HepG2 (cell line): ENCODE measurements at regions not wholly inside any gene's neighbourhood (a gene's known extent, or its start where the extent isn't known, plus 50 kb on each side); places are given as distances from the start of the nearest gene placed in this dataset.

Source experiments
- ATAC-seq: fragments of 200-7000 bp; cut with Tn5 transposase; 3 replicates; pipeline ENCODE4 v1.9.1; 2020; ENCODE audit warnings: mild to moderate bottlenecking, moderate library complexity
- BruUV-seq: library from RNA; stranded (reverse); fragments of 400-500 nt; replicated peaks from 2 replicates; lab custom pipeline; 2021; lab: Mats Ljungman, UMichigan
- CTCF ChIA-PET: fragments of 300-600 bp; formaldehyde crosslinking; extraction: SDS; loops from one replicate; lab custom pipeline; 2021; ENCODE audit warnings: low total read pairs, inconsistent platforms, low intra/inter-chr PET ratio; lab: Yijun Ruan, JAX
- POLR2A ChIA-PET: fragments of 350-600 bp; sonication (Branson Sonifier 250); formaldehyde crosslinking; loops from one replicate; lab custom pipeline; 2020; ENCODE audit warnings: antibody characterized with exemption, inconsistent platforms; lab: Yijun Ruan, JAX
- DNase-seq: peaks from one replicate; pipeline ENCODE4 v3.0.0-alpha.2; 2015; ENCODE audit warnings: low spot score
- FAIRE-seq: peaks from 3 replicates; lab custom pipeline; 2011; peaks lifted over from hg19 to GRCh38; lab: Jason Lieb, UNC
- H2AFZ ChIP-seq: one replicate; pipeline ENCODE4 v1.6.1; 2011; ENCODE audit warnings: low read length, inconsistent platforms
- H3K27ac ChIP-seq: fragments of 300-600 bp; 3 replicates; pipeline ENCODE4 v1.8.0; 2011; ENCODE audit warnings: mixed run types, mild to moderate bottlenecking, mixed read lengths, low read length, inconsistent platforms; ENCODE audit not compliant: insufficient read depth; ENCODE audit errors: extremely low read length
- H3K27me3 ChIP-seq, 2 experiments: fragments of 200-600 bp in 1 of 2; 2 replicates in 1 of 2; 3 replicates in 1 of 2; pipeline versions ENCODE4 v1.6.0 to v1.8.0; 2011; ENCODE audit warnings: low read length in 2 of 2, mild to moderate bottlenecking in 2 of 2, moderate library complexity in 2 of 2, inconsistent platforms in 1 of 2; ENCODE audit not compliant: insufficient read depth in 2 of 2, control insufficient read depth in 1 of 2
- H3K36me3 ChIP-seq, 2 experiments: fragments of 200-600 bp in 1 of 2; replicated peaks in 1 of 2; 2 replicates in 1 of 2; 3 replicates in 1 of 2; pipeline versions ENCODE4 v1.5.1 to v1.8.0; 2011; ENCODE audit warnings: low read length in 2 of 2, inconsistent platforms in 1 of 2; ENCODE audit not compliant: insufficient read depth in 2 of 2, control insufficient read depth in 1 of 2
- H3K4me1 ChIP-seq: 2 replicates; pipeline ENCODE4 v1.5.1; 2012; ENCODE audit warnings: low read length, inconsistent platforms; ENCODE audit not compliant: insufficient read depth
- H3K4me2 ChIP-seq: 2 replicates; pipeline ENCODE4 v1.6.0; 2011; ENCODE audit warnings: low read depth, low read length, inconsistent platforms
- H3K4me3 ChIP-seq, 3 experiments: fragments of 200-600 bp in 1 of 3; sonication (generic), shearing (Covaris generic) in 1 of 3; replicated peaks in 1 of 3; 2 replicates each; pipeline ENCODE4 v1.5.1; 2011 to 2016; ENCODE audit warnings: low read length in 3 of 3, inconsistent platforms in 2 of 3, low read depth in 2 of 3, mild to moderate bottlenecking in 2 of 3, control low read depth in 1 of 3, mixed read lengths in 1 of 3; ENCODE audit not compliant: insufficient read depth in 1 of 3
- H3K79me2 ChIP-seq: one replicate; pipeline ENCODE4 v1.6.1; 2011; ENCODE audit warnings: low read length, inconsistent platforms; ENCODE audit not compliant: insufficient read depth
- H3K9ac ChIP-seq: 2 replicates; pipeline ENCODE4 v1.6.0; 2011; ENCODE audit warnings: mild to moderate bottlenecking, low read depth, low read length, inconsistent platforms; ENCODE audit not compliant: insufficient read depth
- H3K9me3 ChIP-seq: 2 replicates; pipeline ENCODE4 v1.5.1; 2012; ENCODE audit warnings: mild to moderate bottlenecking, low read length
- H4K20me1 ChIP-seq: 2 replicates; pipeline ENCODE4 v1.6.0; 2011; ENCODE audit warnings: inconsistent platforms, mild to moderate bottlenecking, low read length, moderate library complexity; ENCODE audit not compliant: insufficient read depth
- PAWR ChIP-seq: sonication (generic); formaldehyde crosslinking; IDR thresholded peaks from 2 replicates; pipeline ENCODE4 v1.4.0; 2020; ENCODE audit warnings: missing genetic modification reagents, mild to moderate bottlenecking, borderline replicate concordance
- WGBS: methylation state at CpG from one replicate; pipeline ENCODE4 v1.1.6; 2017; ENCODE audit warnings: low lambda C conversion rate; 5-methylcytosine and 5-hydroxymethylcytosine counted together
- in situ Hi-C: cut with HindIII; loops from 2 replicates; pipeline ENCODE4 v1.10.0; 2017; ENCODE audit warnings: low pct_unique_long_range_greater_than_20kb; ENCODE audit not compliant: extremely low pct_ligation_motif_present
- intact Hi-C: fragments of 100-400 bp; cut with micrococcal nuclease; formaldehyde crosslinking; loops from one replicate; pipeline ENCODE4 v1.10.0; 2022; ENCODE audit not compliant: unreplicated experiment
- TF ChIP-seq, protein P1 (sequence below), 2 experiments: fragments of 450-650 bp in 1 of 2; sonication (generic) in 1 of 2; formaldehyde crosslinking in 1 of 2; IDR thresholded peaks; 2 replicates each; pipeline versions ENCODE4 v1.6.1 to v1.8.0; 2016 to 2022; ENCODE audit warnings: antibody characterized with exemption in 1 of 2, mild to moderate bottlenecking in 1 of 2, missing genetic modification reagents in 1 of 2
- TF ChIP-seq, protein P2 (sequence below): sonication (generic); formaldehyde crosslinking; IDR thresholded peaks from 2 replicates; pipeline ENCODE4 v1.4.0; 2020; ENCODE audit warnings: mild to moderate bottlenecking, missing genetic modification reagents

DNA sequence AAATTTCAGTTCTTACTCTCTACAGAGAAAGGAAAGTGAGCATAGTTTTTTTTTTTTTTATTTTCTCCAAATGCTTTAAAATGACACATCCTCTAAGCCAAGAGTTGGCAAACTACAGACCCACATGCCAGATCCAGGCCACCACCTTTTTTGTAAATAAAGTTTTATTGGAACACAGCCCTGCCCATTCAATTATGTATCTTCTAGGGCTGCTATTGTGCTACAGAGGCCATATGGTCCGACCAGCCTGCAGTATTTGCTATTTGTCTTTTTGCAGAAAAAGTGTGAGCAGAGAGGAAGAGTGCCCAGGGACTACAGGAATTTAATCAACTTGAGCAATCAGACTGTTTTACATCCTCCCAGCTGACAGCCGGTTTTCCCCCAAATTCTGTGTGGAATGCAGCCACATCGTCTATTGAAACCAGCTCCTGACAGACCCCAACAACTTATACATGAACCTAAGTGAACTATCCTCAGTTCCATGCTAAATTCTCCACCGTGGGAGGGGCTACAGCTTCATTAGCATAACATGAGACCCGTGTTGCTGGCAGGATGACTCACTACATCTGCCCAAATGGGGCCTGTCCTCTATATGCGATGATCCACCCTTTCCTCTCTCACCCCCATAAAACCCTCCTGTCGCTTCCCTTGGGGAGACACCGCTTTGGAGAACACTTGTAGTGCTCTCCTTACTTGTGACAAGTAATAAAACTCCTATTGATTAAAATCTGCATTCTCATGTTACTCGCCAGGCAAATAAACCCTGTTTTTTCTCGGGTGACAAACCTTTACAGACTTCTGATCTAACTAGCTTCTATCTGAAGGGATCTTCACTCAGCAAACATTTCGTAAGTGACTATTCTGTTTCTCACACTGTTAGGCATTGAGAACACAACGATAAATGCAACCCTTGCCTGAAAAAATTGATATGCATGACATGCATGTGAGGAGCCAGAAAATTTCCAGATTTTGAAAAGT, 149.4 kb upstream of the HS3ST3A1 start:
- no TSS peak for BruUV-seq
- CTCF ChIA-PET = no interaction called here

More for the DNA sequence above, 149.4 kb upstream of the HS3ST3A1 start:
- TF ChIP-seq PAWR (CRISPR knock-in tag) = no peak
- TF ChIP-seq, protein P1, sequence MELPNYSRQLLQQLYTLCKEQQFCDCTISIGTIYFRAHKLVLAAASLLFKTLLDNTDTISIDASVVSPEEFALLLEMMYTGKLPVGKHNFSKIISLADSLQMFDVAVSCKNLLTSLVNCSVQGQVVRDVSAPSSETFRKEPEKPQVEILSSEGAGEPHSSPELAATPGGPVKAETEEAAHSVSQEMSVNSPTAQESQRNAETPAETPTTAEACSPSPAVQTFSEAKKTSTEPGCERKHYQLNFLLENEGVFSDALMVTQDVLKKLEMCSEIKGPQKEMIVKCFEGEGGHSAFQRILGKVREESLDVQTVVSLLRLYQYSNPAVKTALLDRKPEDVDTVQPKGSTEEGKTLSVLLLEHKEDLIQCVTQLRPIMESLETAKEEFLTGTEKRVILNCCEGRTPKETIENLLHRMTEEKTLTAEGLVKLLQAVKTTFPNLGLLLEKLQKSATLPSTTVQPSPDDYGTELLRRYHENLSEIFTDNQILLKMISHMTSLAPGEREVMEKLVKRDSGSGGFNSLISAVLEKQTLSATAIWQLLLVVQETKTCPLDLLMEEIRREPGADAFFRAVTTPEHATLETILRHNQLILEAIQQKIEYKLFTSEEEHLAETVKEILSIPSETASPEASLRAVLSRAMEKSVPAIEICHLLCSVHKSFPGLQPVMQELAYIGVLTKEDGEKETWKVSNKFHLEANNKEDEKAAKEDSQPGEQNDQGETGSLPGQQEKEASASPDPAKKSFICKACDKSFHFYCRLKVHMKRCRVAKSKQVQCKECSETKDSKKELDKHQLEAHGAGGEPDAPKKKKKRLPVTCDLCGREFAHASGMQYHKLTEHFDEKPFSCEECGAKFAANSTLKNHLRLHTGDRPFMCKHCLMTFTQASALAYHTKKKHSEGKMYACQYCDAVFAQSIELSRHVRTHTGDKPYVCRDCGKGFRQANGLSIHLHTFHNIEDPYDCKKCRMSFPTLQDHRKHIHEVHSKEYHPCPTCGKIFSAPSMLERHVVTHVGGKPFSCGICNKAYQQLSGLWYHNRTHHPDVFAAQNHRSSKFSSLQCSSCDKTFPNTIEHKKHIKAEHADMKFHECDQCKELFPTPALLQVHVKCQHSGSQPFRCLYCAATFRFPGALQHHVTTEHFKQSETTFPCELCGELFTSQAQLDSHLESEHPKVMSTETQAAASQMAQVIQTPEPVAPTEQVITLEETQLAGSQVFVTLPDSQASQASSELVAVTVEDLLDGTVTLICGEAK (IDR thresholded peaks at IDR 0.05) = no peak
- TF ChIP-seq, protein P1 (CRISPR knock-in tag; IDR thresholded peaks at IDR 0.05) = peak; percentile 70; the same call in 1 of the 2 replicates
- TF ChIP-seq, protein P2, sequence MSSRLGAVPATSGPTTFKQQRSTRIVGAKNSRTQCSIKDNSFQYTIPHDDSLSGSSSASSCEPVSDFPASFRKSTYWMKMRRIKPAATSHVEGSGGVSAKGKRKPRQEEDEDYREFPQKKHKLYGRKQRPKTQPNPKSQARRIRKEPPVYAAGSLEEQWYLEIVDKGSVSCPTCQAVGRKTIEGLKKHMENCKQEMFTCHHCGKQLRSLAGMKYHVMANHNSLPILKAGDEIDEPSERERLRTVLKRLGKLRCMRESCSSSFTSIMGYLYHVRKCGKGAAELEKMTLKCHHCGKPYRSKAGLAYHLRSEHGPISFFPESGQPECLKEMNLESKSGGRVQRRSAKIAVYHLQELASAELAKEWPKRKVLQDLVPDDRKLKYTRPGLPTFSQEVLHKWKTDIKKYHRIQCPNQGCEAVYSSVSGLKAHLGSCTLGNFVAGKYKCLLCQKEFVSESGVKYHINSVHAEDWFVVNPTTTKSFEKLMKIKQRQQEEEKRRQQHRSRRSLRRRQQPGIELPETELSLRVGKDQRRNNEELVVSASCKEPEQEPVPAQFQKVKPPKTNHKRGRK (CRISPR knock-in tag) = no peak
- in situ Hi-C loops (no loop called here), intact Hi-C loops (no loop called here)
- Histone ChIP-seq H3K9ac (no peak overlapping the region), H3K4me3 (no peak overlapping the region), H3K79me2 (no peaks in the 10 kb centered on the region), H3K4me2 (no peak overlapping the region), H3K9me3 (no peaks in the 10 kb centered on the region), H3K27ac (no peak overlapping the region), H4K20me1 (no peaks in the 10 kb centered on the region), H2AFZ (no peak overlapping the region), H3K36me3 (no peaks in the 10 kb centered on the region), H3K4me1 (no peaks in the 10 kb centered on the region), H3K27me3 (peaks cover 0 to 10% of the 10 kb centered on the region in 2 experiments; a peak in 2 of 5 replicates)
- POLR2A ChIA-PET = no interaction called here
- FAIRE-seq (no peak), ATAC-seq (no peak), DNase-seq (no peak)
- 26% methylated on average over 12 of the region's 12 CpGs for WGBS
